Keratinocyte (primary cell): ENCODE measurements at regions not wholly inside any gene's neighbourhood (a gene's known extent, or its start where the extent isn't known, plus 50 kb on each side); places are given as distances from the start of the nearest gene placed in this dataset.

Experiments
- DNase-seq: peaks from one replicate; pipeline ENCODE4 v3.0.0-alpha.2; 2011; ENCODE audit warnings: low read depth, missing footprints, low spot score
- FAIRE-seq: peaks from 2 replicates; lab custom pipeline; 2011; peaks lifted over from hg19 to GRCh38; lab: Jason Lieb, UNC
- H2AFZ ChIP-seq: 2 replicates; pipeline ENCODE4 v1.6.0; 2012; ENCODE audit warnings: low read length, control low read depth, inconsistent platforms; ENCODE audit not compliant: control insufficient read depth
- H3K27ac ChIP-seq: 2 replicates; pipeline ENCODE4 v1.5.1; 2011; ENCODE audit warnings: low read length; ENCODE audit not compliant: control insufficient read depth, insufficient read depth
- H3K27me3 ChIP-seq: 3 replicates; pipeline ENCODE4 v1.6.0; 2011; ENCODE audit warnings: low read length; ENCODE audit not compliant: control insufficient read depth, insufficient read depth; ENCODE audit errors: extremely low read depth
- H3K36me3 ChIP-seq, 2 experiments: 2 replicates in 1 of 2; 3 replicates in 1 of 2; pipeline ENCODE4 v1.5.1; 2011; ENCODE audit warnings: low read length in 2 of 2, mild to moderate bottlenecking in 1 of 2; ENCODE audit not compliant: control insufficient read depth in 2 of 2, insufficient read depth in 2 of 2; ENCODE audit errors: extremely low read depth in 1 of 2
- H3K4me1 ChIP-seq: 3 replicates; pipeline ENCODE4 v1.5.1; 2011; ENCODE audit warnings: low read length; ENCODE audit not compliant: control insufficient read depth, insufficient read depth; ENCODE audit errors: extremely low read depth
- H3K4me2 ChIP-seq: 3 replicates; pipeline ENCODE4 v1.6.0; 2011; ENCODE audit warnings: low read depth, low read length; ENCODE audit not compliant: control insufficient read depth, insufficient read depth; ENCODE audit errors: extremely low read depth
- H3K4me3 ChIP-seq, 3 experiments: fragments of 200-600 bp in 1 of 3; sonication (generic) in 1 of 3; 2 replicates in 2 of 3; 3 replicates in 1 of 3; pipeline ENCODE4 v1.5.1; 2011 to 2016; ENCODE audit warnings: low read length in 3 of 3, mild to moderate bottlenecking in 3 of 3, control low read depth in 2 of 3, inconsistent platforms in 1 of 3, low read depth in 1 of 3, mixed read lengths in 1 of 3, mixed run types in 1 of 3, moderate library complexity in 1 of 3; ENCODE audit not compliant: control insufficient read depth in 2 of 3, insufficient read depth in 2 of 3; ENCODE audit errors: extremely low read depth in 1 of 3
- H3K79me2 ChIP-seq: 2 replicates; pipeline ENCODE4 v1.6.0; 2012; ENCODE audit warnings: low read length; ENCODE audit not compliant: control insufficient read depth, insufficient read depth
- H3K9ac ChIP-seq: 3 replicates; pipeline ENCODE4 v1.6.0; 2011; ENCODE audit warnings: low read length; ENCODE audit not compliant: control insufficient read depth, insufficient read depth; ENCODE audit errors: extremely low read depth
- H3K9me1 ChIP-seq: 3 replicates; pipeline ENCODE4 v1.6.0; 2011; ENCODE audit warnings: low read length; ENCODE audit not compliant: control insufficient read depth, insufficient read depth; ENCODE audit errors: extremely low read depth
- H3K9me3 ChIP-seq: 2 replicates; pipeline ENCODE4 v1.5.1; 2012; ENCODE audit warnings: low read depth, low read length; ENCODE audit not compliant: control insufficient read depth
- H4K20me1 ChIP-seq: 3 replicates; pipeline ENCODE4 v1.6.0; 2011; ENCODE audit warnings: low read length; ENCODE audit not compliant: control insufficient read depth, insufficient read depth; ENCODE audit errors: extremely low read depth
- CTCF ChIP-seq, 3 experiments: IDR thresholded peaks in 1 of 3; conservative IDR thresholded peaks in 1 of 3; optimal IDR thresholded peaks in 1 of 3; 2 replicates in 2 of 3; 3 replicates in 1 of 3; pipeline versions ENCODE3 to v1.5.1; 2011; ENCODE audit warnings: low read length in 3 of 3, mild to moderate bottlenecking in 3 of 3, moderate library complexity in 2 of 3, control low read depth in 1 of 3, inconsistent platforms in 1 of 3; ENCODE audit not compliant: insufficient read depth in 2 of 3; ENCODE audit errors: extremely low read depth in 1 of 3
- EZH2 ChIP-seq: IDR thresholded peaks from one replicate; pipeline ENCODE4 v1.6.1; 2012; ENCODE audit warnings: inconsistent platforms, mild to moderate bottlenecking, low read length, moderate library complexity
- dilution Hi-C: fragments of 300-500 bp; cut with MboI; formaldehyde crosslinking; loops from one replicate; pipeline ENCODE4 v1.7.0; 2020; ENCODE audit warnings: low sequenced_read_pairs; ENCODE audit not compliant: extremely low pct_ligation_motif_present

- Histone ChIP-seq H3K27ac (no peak overlapping the region), H3K79me2 (no peaks in the 10 kb centered on the region), H3K4me1 (no peaks in the 10 kb centered on the region), H3K9me1 (no peaks in the 10 kb centered on the region), H4K20me1 (no peaks in the 10 kb centered on the region), H3K27me3 (no peaks in the 10 kb centered on the region), H3K4me3 (no peak overlapping the region), H3K4me2 (no peak overlapping the region), H3K36me3 (no peaks in the 10 kb centered on the region), H3K9me3 (no peaks in the 10 kb centered on the region), H2AFZ (peak overlapping the region; percentile 17), H3K9ac (no peak overlapping the region)
- DNase-seq (no peak), FAIRE-seq (no peak)
- dilution Hi-C loops, result no loop called here
- no peak for TF ChIP-seq EZH2
- no peak for TF ChIP-seq CTCF (optimal IDR thresholded peaks at IDR 0.05 in 1 of 3, IDR thresholded peaks at IDR 0.05 in 1 of 3, conservative IDR thresholded peaks at IDR 0.05 in 1 of 3; ENCODE audit: extremely low read depth in 1 of 3, insufficient read depth in 2 of 3, low read length in 3 of 3)
Measured at GRCh38 chr11:81804858-81805257, 928.8 kb downstream of the FAM181B start.

- H3K9me1 ChIP-seq, result no peaks in the 10 kb centered on the region
- H3K4me2 ChIP-seq, result no peak overlapping the region
- no peak overlapping the region for H3K4me3 ChIP-seq
- H3K79me2 ChIP-seq, result no peaks in the 10 kb centered on the region
- H2AFZ ChIP-seq, result no peak overlapping the region
- dilution Hi-C loops, result no loop called here
- no peaks in the 10 kb centered on the region for H3K36me3 ChIP-seq
- no peak for FAIRE-seq
- H3K9ac ChIP-seq, result no peak overlapping the region
- no peaks in the 10 kb centered on the region for H3K4me1 ChIP-seq
- no peak overlapping the region for H3K27ac ChIP-seq
- TF ChIP-seq CTCF (optimal IDR thresholded peaks at IDR 0.05 in 1 of 3, IDR thresholded peaks at IDR 0.05 in 1 of 3, conservative IDR thresholded peaks at IDR 0.05 in 1 of 3; ENCODE audit: extremely low read depth in 1 of 3, insufficient read depth in 2 of 3, low read length in 3 of 3), result no peak
- no peak for DNase-seq
- no peaks in the 10 kb centered on the region for H3K27me3 ChIP-seq
- no peaks in the 10 kb centered on the region for H3K9me3 ChIP-seq
- H4K20me1 ChIP-seq, result no peaks in the 10 kb centered on the region
Measured at GRCh38 chr11:81802591-81802990, 931.1 kb downstream of the FAM181B start.
